Stimulated activated CD4-positive, alpha-beta T cell treated with anti-CD3 and anti-CD28 coated beads, Interleukin-4, amount 100 ng/mL, for 48 hours (primary cell): ENCODE measurements at regions not wholly inside any gene's neighbourhood (a gene's known extent, or its start where the extent isn't known, plus 50 kb on each side); places are given as distances from the start of the nearest gene placed in this dataset.
"Not testable (repeated sequence)": the region's sequence is repeated elsewhere in the genome, so short reads cannot be mapped to it uniquely, and the experiment has no call there.

ENCODE experiments used
- DNase-seq, 2 donors: peaks; one replicate each; pipeline ENCODE4 v3.0.0-alpha.2; 2020; ENCODE audit warnings: low read depth in 2 of 2

DNA sequence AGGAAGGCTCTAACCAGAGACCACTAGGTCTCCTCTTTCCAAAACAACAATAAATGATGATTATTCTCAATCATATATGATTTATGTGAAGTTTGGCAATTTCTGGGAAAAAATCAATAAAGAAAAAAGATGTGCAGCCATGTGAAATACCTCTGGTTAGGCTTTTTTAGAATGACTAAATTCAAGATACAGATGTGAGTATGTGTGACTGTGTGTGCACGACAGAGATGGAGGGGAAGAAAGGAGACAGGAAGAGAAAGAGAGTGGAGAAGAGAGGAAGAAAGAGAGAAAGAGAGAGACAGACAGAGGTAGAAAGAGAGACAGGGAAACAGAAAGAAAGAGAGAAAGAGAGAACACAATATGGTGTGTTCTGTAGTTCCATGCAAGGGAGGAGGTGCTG, 558.6 kb upstream of the CDH5 start:
- DNase-seq, result no peak

DNA sequence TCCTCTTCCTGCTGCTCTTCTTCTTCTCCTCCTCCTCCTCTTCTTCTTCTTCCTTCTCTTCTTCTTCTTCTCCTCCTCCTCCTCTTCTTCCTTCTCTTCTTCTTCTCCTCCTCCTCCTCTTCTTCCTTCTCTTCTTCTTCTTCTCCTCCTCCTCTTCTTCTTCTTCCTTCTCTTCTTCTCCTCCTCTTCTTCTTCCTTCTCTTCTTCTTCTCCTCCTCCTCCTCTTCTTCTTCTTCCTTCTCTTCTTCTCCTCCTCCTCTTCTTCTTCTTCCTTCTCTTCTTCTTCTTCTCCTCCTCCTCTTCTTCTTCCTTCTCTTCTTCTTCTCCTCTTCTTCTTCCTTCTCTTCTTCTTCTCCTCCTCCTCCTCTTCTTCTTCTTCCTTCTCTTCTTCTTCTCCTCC, 560.8 kb upstream of the CDH5 start:
- DNase-seq, result not testable (repeated sequence)

DNA sequence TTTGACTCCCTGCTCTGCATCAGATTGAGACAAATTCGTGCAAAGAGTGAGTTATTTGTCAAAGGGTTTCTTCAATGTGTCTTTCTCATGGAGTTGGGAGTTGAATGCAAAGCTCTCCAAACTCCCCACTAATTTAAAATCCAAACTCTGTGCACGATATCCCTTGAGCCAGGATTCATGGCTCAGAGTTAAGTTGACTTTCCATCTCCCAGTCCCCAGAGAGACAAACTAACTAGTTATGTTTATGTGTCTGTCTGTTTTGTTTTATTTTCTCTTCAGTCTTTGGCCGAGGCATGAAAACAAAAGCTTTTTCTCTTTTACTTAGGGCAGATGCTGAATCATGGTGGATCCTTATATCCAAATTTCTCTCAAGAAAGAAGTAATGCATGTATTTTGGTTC, 570.0 kb upstream of the CDH5 start:
- no peak for DNase-seq

- DNase-seq, result no peak
Observed at GRCh38 chr16:65794973-65795372, 571.5 kb upstream of the CDH5 start.

DNA sequence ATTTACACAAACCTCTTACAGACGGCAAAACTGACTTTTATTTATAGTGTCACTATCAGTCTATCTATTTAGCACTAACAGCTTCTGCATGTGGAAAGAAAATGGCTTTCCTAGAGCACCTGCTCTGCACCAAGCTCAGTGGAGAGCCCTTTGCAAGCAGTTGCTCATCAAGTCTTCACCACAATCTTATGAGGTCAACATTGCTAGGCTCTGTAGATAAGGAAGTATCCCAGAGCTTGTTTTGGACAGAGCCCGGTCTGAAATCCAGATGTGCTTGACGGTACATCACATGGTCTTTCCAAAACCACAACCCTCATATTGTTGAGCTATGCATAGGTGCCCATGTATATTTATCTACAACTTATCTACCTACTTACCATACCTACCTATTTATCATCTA, 572.7 kb upstream of the CDH5 start:
- no peak for DNase-seq

DNA sequence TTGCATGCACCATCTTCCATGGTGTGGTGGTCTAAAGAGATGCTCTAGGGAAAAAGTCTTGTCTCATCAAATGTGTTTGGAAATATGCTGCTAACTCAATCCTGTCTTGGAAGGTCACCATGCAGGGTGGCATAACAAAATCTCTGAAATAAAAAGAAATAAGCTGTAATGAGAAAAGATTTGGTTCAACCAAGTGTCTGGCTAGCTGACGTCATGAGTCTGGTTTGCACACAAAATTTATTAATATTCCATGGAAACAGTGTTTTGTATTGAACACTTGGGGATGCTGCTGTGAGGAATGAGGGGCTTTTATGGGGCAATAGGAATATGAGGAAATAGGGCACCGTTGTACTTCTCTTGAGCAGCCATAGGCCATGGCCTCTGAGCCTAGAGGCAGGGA, 575.7 kb upstream of the CDH5 start:
- DNase-seq, result no peak

DNA sequence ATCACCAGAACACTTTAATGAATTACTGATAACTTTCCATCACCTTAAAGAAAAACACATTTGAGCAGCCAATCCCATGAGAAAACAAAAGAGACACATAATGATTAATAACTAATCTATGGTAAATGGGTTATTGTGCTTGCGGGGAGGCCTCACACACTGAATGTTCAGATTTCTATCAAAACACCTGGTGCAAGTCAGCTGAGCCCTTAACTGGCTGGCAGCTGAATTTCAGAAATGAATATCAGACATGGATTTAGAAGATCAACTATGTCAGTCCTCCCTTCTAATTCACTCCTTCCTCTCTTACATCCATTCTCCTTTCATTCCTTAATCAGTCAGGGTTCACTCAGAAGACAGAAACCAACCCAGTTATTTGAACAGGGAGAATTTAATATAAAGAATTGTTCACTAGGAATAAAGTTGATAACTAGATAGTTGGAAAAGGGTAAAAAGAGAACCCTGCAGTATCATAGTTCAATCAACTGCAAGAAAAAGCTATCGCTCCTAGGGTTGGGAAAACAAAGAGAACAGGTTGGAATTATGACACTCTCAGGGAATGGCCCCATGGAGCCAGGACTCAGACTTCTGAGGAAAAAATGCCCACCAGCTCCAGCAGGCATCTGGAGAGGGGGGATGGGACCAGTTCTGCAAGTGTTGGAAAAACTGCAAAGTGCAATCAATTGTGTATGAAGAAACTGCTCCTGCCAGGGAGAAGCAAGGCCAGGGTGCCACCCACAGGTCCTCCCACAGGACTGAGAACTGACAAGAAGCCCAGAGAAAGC, 577.1 kb upstream of the CDH5 start:
- no peak for DNase-seq

- DNase-seq, result no peak
Observed at GRCh38 chr16:65788434-65789140, 577.9 kb upstream of the CDH5 start.

GRCh38 chr16:65787921-65788320, 578.6 kb upstream of the CDH5 start:
- no peak for DNase-seq

GRCh38 chr16:65786916-65787315, 579.6 kb upstream of the CDH5 start:
- no peak for DNase-seq

GRCh38 chr16:65783709-65784474, 582.6 kb upstream of the CDH5 start:
- no peak for DNase-seq

GRCh38 chr16:65782611-65783600, 583.6 kb upstream of the CDH5 start:
- DNase-seq, result no peak

- no peak for DNase-seq
Observed at GRCh38 chr16:65781855-65782254, 584.6 kb upstream of the CDH5 start.

DNA sequence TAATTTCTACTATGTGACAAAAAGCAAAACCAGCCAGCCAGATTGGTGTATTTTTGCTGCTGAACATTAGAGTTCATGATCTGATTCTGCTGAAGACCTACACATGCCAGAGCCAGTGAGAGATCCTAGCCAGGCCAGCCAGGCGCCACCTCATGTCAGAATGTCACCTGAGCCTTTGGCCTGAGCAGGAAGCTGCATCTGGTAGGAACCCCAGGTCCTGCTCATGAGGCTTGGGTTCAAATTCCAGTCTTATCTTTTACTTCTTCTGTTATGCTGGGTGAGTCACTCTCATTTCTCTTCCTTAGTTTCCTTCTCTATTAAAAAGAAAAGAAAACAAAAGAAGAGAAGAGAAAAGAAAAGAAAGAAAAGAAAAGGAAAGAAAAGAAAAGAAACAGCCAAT, 585.1 kb upstream of the CDH5 start:
- DNase-seq, result no peak

DNA sequence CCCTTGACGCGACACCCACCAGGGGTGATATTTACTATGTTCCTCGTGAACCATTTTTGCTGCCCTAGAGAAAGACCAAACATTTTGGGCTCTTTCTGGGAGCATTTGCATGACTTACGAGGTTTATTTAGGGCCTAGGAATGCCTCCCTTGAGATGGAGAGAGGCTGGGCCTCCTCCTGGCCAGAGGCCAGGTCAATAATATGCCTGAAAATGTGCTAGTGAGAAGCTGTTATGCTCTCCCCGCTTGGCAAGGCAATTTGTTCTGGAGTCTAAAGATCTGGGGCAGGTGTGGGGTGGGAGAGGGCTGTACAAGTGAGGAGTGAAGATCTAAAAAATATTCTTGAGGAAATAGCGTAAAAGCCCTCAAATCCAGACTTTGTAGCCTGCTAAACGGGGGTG, 587.3 kb upstream of the CDH5 start:
- no peak for DNase-seq

GRCh38 chr16:65776639-65777183, 589.8 kb upstream of the CDH5 start:
- DNase-seq, result no peak

GRCh38 chr16:65775829-65776228, 590.7 kb upstream of the CDH5 start:
- no peak for DNase-seq

DNA sequence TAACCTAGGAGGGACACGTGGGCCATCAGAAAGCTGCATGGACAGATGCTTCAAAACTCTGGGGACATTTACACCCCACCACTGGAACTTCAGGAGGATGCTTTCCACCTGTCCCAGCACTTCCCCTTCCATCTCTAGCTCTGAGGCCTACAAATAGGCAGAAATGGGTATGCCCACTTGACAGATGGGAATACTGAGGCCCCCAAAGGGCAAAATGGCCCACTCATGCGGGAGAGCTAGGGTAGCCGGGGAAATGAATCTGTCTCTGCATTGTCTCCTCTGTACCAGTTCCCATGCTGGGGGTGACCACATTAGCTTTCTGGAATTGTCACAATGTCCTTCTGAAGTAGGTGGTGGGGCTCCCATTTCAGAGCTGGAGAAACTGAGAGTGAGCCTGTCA, 592.1 kb upstream of the CDH5 start:
- DNase-seq, result no peak

GRCh38 chr16:65773301-65773874, 593.1 kb upstream of the CDH5 start:
- DNase-seq, result no peak

DNA sequence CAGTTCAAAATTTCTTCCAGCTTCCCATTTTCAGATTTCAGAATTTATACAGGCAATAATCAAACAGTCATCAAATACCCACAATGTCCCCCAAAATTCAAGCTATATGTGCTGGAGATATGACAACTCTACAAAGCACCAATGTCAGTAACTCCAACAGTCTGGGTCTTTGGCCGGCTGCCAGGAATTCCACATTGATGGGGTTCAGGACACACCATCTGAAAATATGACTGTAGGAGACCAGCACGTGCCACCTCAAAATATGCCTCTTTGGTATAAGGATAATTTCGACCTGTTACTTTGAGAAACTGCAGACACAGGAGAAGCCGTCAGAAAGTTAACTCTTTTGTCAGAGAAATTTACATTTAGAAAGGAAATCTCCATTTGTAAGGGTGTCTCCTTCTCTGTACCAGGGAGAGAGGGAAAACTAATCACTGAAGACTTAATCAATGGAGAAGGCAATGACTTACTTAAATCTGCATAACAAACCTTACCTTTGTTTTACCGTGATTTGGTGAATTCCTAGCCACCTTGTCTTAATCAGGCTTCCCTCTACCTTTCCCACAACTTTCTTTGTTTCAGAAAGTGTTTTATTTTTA, 594.3 kb upstream of the CDH5 start:
- DNase-seq, result no peak
